ENCODE measurements at regions not wholly inside any gene's neighbourhood (a gene's known extent, or its start where the extent isn't known, plus 50 kb on each side); places are given as distances from the start of the nearest gene placed in this dataset.

DNA sequence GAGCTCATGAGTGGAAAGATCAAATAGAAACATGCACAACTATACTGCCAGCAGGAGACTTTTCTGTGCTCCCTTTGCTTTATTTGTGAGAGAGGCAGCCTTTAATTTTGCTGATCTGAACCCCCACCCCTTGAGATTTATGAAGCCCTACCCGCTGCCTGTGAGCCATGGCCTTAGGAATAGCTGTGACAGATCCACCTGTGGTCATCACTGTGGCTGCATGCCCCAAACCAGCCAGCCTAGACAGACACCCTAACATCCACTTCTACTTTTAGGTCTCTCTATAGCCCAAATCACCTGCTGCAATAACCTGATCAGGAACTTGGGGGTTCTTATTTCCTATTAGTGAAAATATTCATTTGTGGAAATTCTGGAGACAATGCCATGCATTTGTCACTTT, 196.2 kb downstream of the C1orf94 start:
- H3K9ac ChIP-seq, result no peak overlapping the region
- no peak for TF ChIP-seq CTCF (IDR thresholded peaks at IDR 0.05)
- H3K4me3 ChIP-seq (ENCODE audit: low read depth, low read length), result no peak overlapping the region
- H3K27me3 ChIP-seq (ENCODE audit: control insufficient read depth, insufficient read depth, low read length), result no peaks in the 10 kb centered on the region
- H3K4me1 ChIP-seq, result no peaks in the 10 kb centered on the region
- no peaks in the 10 kb centered on the region for H3K79me2 ChIP-seq
- no peak overlapping the region for H2AFZ ChIP-seq
- no peak overlapping the region for H3K4me2 ChIP-seq (ENCODE audit: low read length)
- H3K27ac ChIP-seq, result no peak overlapping the region
- H3K36me3 ChIP-seq (ENCODE audit: control insufficient read depth, insufficient read depth, low read length), result no peaks in the 10 kb centered on the region
- H3K9me3 ChIP-seq (ENCODE audit: control insufficient read depth, low read length), result no peaks in the 10 kb centered on the region

GRCh38 chr1:34373912-34374311, 197.2 kb downstream of the C1orf94 start:
- H3K9me3 ChIP-seq (ENCODE audit: control insufficient read depth, low read length), result no peaks in the 10 kb centered on the region
- H3K36me3 ChIP-seq (ENCODE audit: control insufficient read depth, insufficient read depth, low read length), result no peaks in the 10 kb centered on the region
- no peak overlapping the region for H3K9ac ChIP-seq
- no peak for TF ChIP-seq CTCF (IDR thresholded peaks at IDR 0.05)
- no peaks in the 10 kb centered on the region for H3K27me3 ChIP-seq (ENCODE audit: control insufficient read depth, insufficient read depth, low read length)
- no peaks in the 10 kb centered on the region for H3K79me2 ChIP-seq
- H3K4me2 ChIP-seq (ENCODE audit: low read length), result no peak overlapping the region
- no peak overlapping the region for H3K27ac ChIP-seq
- no peak overlapping the region for H2AFZ ChIP-seq
- H3K4me1 ChIP-seq, result no peaks in the 10 kb centered on the region
- no peak overlapping the region for H3K4me3 ChIP-seq (ENCODE audit: low read depth, low read length)

DNA sequence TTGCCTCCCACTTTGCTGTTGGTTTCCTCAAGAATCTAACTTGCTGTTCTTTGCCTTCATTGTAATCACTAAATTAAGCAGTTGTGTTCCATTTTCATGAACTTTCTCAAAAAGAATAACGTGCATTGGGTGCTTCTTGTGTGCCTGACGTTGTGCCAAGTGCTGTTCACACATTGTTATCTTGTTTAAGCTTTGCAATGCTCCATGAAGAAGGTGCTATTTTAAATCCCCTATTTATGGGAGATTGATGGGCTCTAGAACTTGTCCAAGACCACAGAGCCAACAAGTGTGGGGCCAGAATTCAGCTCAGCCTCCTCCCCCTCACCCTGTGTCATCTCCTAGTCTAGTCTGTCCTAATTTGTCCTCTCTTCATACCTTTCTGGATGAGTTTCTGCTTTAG, 199.8 kb downstream of the C1orf94 start:
- no peak for TF ChIP-seq CTCF (IDR thresholded peaks at IDR 0.05)
- Histone ChIP-seq H3K27me3 (ENCODE audit: control insufficient read depth, insufficient read depth, low read length) (no peaks in the 10 kb centered on the region), H3K79me2 (no peaks in the 10 kb centered on the region), H3K9ac (no peak overlapping the region), H2AFZ (no peak overlapping the region), H3K36me3 (ENCODE audit: control insufficient read depth, insufficient read depth, low read length) (no peaks in the 10 kb centered on the region), H3K4me1 (no peaks in the 10 kb centered on the region), H3K4me2 (ENCODE audit: low read length) (no peak overlapping the region), H3K4me3 (ENCODE audit: low read depth, low read length) (no peak overlapping the region), H3K27ac (no peak overlapping the region), H3K9me3 (ENCODE audit: control insufficient read depth, low read length) (no peaks in the 10 kb centered on the region)

DNA sequence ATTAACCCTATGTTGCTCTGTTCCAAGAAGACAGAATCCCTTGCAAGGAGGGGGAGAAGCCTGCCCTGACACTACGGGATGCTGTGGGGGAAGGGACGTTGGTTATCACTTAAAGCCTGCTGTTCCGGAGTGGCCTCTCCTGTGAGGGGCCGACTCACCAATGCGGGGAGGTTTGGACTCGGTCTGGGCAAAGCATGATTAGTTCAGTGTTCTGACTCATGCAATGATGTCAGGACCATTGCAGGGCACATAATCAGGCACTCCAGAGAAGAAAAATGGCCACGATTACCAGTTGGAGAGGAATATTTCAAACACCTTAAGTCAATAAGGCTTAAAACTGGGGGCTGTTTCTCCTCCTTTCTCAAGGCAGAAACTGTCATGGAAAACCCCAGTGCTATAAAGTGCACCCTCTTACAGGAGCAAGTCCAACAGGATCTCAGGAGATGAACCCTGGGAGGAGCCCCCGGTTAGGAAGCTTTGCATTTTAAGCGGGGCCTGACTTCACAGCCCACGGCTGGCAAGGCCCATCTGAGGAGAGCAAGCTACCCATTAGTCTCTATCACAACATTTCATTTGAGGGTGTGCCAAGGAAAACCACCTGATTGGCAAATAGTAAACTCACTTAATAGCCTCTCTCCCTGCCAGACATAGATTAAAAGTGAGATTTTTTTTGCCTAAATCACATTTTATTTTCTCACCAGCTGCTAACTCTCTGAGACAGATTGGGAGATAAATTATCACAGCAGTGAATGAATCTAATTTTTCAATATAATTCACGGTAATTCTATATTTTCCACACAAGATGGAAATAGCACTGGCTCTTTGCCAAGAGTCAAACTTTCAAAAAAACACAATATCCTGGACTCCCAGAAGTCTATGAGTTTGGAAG, 202.5 kb downstream of the C1orf94 start:
- no peak overlapping the region for H3K9ac ChIP-seq
- no peak overlapping the region for H3K4me3 ChIP-seq (ENCODE audit: low read depth, low read length)
- no peaks in the 10 kb centered on the region for H3K4me1 ChIP-seq
- H3K9me3 ChIP-seq (ENCODE audit: control insufficient read depth, low read length), result no peaks in the 10 kb centered on the region
- no peak for TF ChIP-seq CTCF (IDR thresholded peaks at IDR 0.05)
- H2AFZ ChIP-seq, result no peak overlapping the region
- H3K36me3 ChIP-seq (ENCODE audit: control insufficient read depth, insufficient read depth, low read length), result no peaks in the 10 kb centered on the region
- no peak overlapping the region for H3K27ac ChIP-seq
- no peak overlapping the region for H3K4me2 ChIP-seq (ENCODE audit: low read length)
- no peaks in the 10 kb centered on the region for H3K27me3 ChIP-seq (ENCODE audit: control insufficient read depth, insufficient read depth, low read length)
- H3K79me2 ChIP-seq, result no peaks in the 10 kb centered on the region

DNA sequence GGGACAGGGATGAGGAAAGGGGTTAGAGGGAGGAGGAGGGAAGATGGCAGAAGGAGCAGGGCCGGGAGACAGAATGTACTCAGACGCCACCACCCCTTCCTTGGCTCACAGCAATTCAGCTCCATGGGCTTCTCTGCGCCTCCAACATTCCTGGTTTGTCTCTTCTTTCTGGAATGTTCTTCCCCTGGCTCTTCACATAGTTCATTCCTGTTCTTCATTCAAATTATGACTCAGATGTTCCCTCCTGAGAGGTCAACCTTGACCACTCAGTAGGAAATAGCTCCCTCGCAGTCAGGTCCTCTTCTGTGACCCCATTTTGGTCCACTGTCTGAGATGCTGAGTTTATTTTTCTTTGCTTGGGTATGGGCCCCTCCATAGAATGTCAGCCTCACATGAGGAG, 203.2 kb downstream of the C1orf94 start:
- H3K27ac ChIP-seq, result no peak overlapping the region
- no peak overlapping the region for H3K4me2 ChIP-seq (ENCODE audit: low read length)
- TF ChIP-seq CTCF (IDR thresholded peaks at IDR 0.05), result no peak

More for the DNA sequence above, 203.2 kb downstream of the C1orf94 start:
- H2AFZ ChIP-seq, result no peak overlapping the region
- no peaks in the 10 kb centered on the region for H3K36me3 ChIP-seq (ENCODE audit: control insufficient read depth, insufficient read depth, low read length)
- no peak overlapping the region for H3K9ac ChIP-seq
- no peaks in the 10 kb centered on the region for H3K9me3 ChIP-seq (ENCODE audit: control insufficient read depth, low read length)
- no peaks in the 10 kb centered on the region for H3K79me2 ChIP-seq
- H3K27me3 ChIP-seq (ENCODE audit: control insufficient read depth, insufficient read depth, low read length), result no peaks in the 10 kb centered on the region
- H3K4me3 ChIP-seq (ENCODE audit: low read depth, low read length), result no peak overlapping the region
- no peaks in the 10 kb centered on the region for H3K4me1 ChIP-seq

Data from parathyroid adenoma (tissue), 2 donors.